GM23338 (cell line): ENCODE measurements at regions not wholly inside any gene's neighbourhood (a gene's known extent, or its start where the extent isn't known, plus 50 kb on each side); places are given as distances from the start of the nearest gene placed in this dataset.

Source experiments
- CREB1 ChIP-seq: fragments of 250-450 bp; sonication (Bioruptor Pico); IDR thresholded peaks from 2 replicates; pipeline ENCODE4 v1.5.0; 2020; ENCODE audit warnings: low read depth, mild to moderate bottlenecking, moderate library complexity
- CTCF ChIP-seq, 2 experiments: fragments of 200-600 bp in 1 of 2; sonication (generic) in 1 of 2; conservative IDR thresholded peaks; 2 replicates each; pipeline versions ENCODE4 v1.5.1 to v1.6.1; 2016 to 2017; ENCODE audit warnings: antibody characterized with exemption in 2 of 2, low read depth in 2 of 2, mild to moderate bottlenecking in 2 of 2, moderate library complexity in 1 of 2
- ETS1 ChIP-seq: IDR thresholded peaks from 2 replicates; pipeline ENCODE4 v1.6.1; 2016; ENCODE audit warnings: antibody characterized with exemption
- EZH2 ChIP-seq: fragments of 200-600 bp; sonication (generic); IDR thresholded peaks from one replicate; pipeline ENCODE4 v1.8.0; 2017; ENCODE audit warnings: antibody characterized with exemption, mild to moderate bottlenecking, low read depth; ENCODE audit not compliant: unreplicated experiment
- EZH2phosphoT487 ChIP-seq: fragments of 200-600 bp; sonication (generic); IDR thresholded peaks from one replicate; pipeline ENCODE4 v1.8.1; 2018; ENCODE audit warnings: antibody characterized with exemption; ENCODE audit not compliant: unreplicated experiment
- JUNB ChIP-seq: IDR thresholded peaks from one replicate; pipeline ENCODE4 v1.6.1; 2016; ENCODE audit warnings: antibody characterized with exemption; ENCODE audit not compliant: unreplicated experiment
- NANOG ChIP-seq: IDR thresholded peaks from 2 replicates; pipeline ENCODE4 v1.6.1; 2016; ENCODE audit warnings: antibody characterized with exemption, borderline replicate concordance
- POLR2AphosphoS5 ChIP-seq: IDR thresholded peaks from 2 replicates; pipeline ENCODE4 v1.6.1; 2016; ENCODE audit warnings: antibody characterized with exemption, low read depth
- REST ChIP-seq: IDR thresholded peaks from one replicate; pipeline ENCODE4 v1.6.1; 2018; ENCODE audit warnings: antibody characterized with exemption; ENCODE audit not compliant: unreplicated experiment
- STAT1 ChIP-seq: IDR thresholded peaks from one replicate; pipeline ENCODE4 v1.6.1; 2016; ENCODE audit warnings: antibody characterized with exemption; ENCODE audit not compliant: unreplicated experiment
- ZNF114 ChIP-seq: fragments of 250-450 bp; sonication (Bioruptor Pico); IDR thresholded peaks from 2 replicates; pipeline ENCODE4 v1.5.0; 2020; ENCODE audit warnings: mild to moderate bottlenecking, moderate library complexity
- ZNF331 ChIP-seq: fragments of 250-450 bp; sonication (Bioruptor Pico); IDR thresholded peaks from 2 replicates; pipeline ENCODE4 v1.5.0; 2020; ENCODE audit warnings: low read depth, mild to moderate bottlenecking, moderate library complexity
- ZNF462 ChIP-seq: fragments of 250-450 bp; sonication (Bioruptor Pico); IDR thresholded peaks from 2 replicates; pipeline ENCODE4 v1.5.0; 2020; ENCODE audit warnings: mild to moderate bottlenecking, moderate library complexity

- TF ChIP-seq CTCF (conservative IDR thresholded peaks at IDR 0.05; ENCODE audit: low read depth in 2 of 2) (no peak), POLR2AphosphoS5 (no peak), EZH2phosphoT487 (no peak), ZNF114 (CRISPR knock-in tag) (no peak), CREB1 (no peak), ETS1 (no peak), ZNF462 (CRISPR knock-in tag) (no peak), REST (no peak), EZH2 (no peak), NANOG (no peak), JUNB (no peak), STAT1 (no peak), ZNF331 (CRISPR knock-in tag) (no peak)
Measured at GRCh38 chr2:129730979-129731378, 248.5 kb upstream of the RAB6C start.
